Sigmoid colon (tissue), 4 donors: ENCODE measurements at regions not wholly inside any gene's neighbourhood (a gene's known extent, or its start where the extent isn't known, plus 50 kb on each side); places are given as distances from the start of the nearest gene placed in this dataset.

Experiments
- CTCF ChIP-seq, 4 experiments: fragments of 450-650 bp in 3 of 4; fragments of 200-600 bp in 1 of 4; IDR thresholded peaks; one replicate each; pipeline ENCODE4 v1.5.1; 2016 to 2019; ENCODE audit warnings: antibody characterized with exemption in 4 of 4, mild to moderate bottlenecking in 3 of 4, moderate library complexity in 2 of 4
- POLR2AphosphoS5 ChIP-seq, 4 donors: sonication (generic); formaldehyde crosslinking; IDR thresholded peaks; one replicate each; pipeline ENCODE4 v1.6.1; 2017; ENCODE audit warnings: antibody characterized with exemption in 4 of 4

GRCh38 chr4:177791188-177791587 is 349.0 kb upstream of the AGA start:
- no peak for TF ChIP-seq POLR2AphosphoS5 (IDR thresholded peaks at IDR 0.05)
- no peak for TF ChIP-seq CTCF (IDR thresholded peaks at IDR 0.05)
